ENCODE measurements at regions not wholly inside any gene's neighbourhood (a gene's known extent, or its start where the extent isn't known, plus 50 kb on each side); places are given as distances from the start of the nearest gene placed in this dataset.
"Not testable (repeated sequence)": the region's sequence is repeated elsewhere in the genome, so short reads cannot be mapped to it uniquely, and the experiment has no call there.

- DNase-seq, result no peak
Observed at GRCh38 chr13:58949646-58950045, 1214.1 kb downstream of the DIAPH3 start.

DNA sequence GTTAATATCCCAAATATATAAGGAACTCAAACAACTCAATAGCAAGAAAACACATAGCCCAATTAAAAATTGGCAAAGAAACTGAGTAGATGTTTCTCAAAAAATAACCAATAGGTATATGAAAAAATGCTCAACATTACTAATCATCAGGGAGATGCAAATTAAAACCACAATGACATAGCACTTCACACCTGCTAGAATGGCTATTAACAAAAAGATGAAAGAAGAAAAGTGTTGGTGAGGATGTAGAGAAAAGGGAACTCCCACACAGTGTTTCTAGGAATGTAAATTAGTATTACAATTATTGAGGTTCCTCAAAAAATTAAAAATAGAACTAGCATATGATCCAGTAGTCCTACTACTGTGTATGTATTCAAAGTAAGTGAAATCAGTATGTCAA is 1212.8 kb downstream of the DIAPH3 start:
- no peak for DNase-seq

GRCh38 chr13:58953638-58954037 is 1210.1 kb downstream of the DIAPH3 start:
- DNase-seq, result no peak

- no peak for DNase-seq
Observed at GRCh38 chr13:58955546-58956385, 1208.0 kb downstream of the DIAPH3 start.

DNA sequence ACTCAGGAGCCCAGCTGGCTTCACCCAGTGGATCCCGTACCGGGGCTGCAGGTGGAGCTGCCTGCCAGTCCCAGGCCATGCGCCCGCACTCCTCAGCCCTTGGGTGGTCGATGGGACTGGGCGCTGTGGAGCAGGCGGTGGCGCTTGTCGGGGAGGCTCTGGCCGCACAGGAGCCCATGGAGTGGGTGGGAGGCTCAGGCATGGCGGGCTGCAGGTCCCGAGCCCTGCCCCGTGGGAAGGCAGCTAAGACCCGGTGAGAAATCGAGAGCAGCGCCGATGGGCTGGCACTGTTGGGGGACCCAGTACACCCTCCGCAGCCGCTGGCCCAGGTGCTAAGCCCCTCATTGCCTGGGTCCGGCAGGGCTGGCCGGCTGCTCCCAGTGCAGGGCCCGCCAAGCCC is 1205.6 kb downstream of the DIAPH3 start:
- DNase-seq, result not testable (repeated sequence)

- DNase-seq, result peak; percentile 18
Observed at GRCh38 chr13:58960888-58961287, 1202.8 kb downstream of the DIAPH3 start.

- no peak for DNase-seq
Observed at GRCh38 chr13:58963321-58963720, 1200.4 kb downstream of the DIAPH3 start.

DNA sequence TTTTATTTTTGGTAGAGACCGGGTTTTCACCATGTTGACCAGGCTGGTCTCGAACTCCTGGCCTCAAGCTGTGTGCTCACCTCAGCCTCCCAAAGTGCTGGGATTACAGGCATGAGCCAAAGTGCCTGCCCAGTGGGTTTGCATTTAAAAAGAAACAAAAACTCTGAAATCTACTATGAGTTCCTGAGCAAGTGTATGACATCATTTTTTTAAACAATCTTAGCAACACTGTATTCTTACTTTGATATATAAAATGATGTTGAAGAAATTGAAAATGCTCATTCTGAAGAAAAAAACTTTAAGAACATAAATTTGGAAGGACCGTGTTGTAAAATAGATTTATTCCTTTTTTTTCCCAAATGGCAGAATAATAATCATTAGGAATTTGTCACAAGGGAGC is 1199.7 kb downstream of the DIAPH3 start:
- DNase-seq, result no peak

DNA sequence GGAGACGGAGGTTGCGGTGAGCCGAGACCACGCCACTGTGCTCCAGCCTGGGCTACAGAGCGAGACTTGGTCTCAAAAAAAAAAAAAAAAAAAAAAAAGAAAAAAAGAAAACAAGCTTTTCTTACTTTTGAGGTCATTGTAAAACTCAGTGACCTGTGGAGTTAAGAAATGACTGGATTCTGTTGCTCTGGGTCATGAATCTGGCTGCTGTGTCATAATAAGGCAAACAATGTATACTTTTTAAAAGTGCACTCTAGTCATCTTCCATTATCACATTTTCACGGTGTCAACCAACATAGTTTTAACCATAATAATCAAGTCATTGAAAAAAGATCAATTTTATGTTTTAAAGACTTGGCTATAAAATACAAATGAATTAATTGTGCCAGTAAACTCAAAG is 1186.6 kb downstream of the DIAPH3 start:
- DNase-seq, result no peak

GRCh38 chr13:58978331-58978730 is 1185.4 kb downstream of the DIAPH3 start:
- DNase-seq, result no peak

DNA sequence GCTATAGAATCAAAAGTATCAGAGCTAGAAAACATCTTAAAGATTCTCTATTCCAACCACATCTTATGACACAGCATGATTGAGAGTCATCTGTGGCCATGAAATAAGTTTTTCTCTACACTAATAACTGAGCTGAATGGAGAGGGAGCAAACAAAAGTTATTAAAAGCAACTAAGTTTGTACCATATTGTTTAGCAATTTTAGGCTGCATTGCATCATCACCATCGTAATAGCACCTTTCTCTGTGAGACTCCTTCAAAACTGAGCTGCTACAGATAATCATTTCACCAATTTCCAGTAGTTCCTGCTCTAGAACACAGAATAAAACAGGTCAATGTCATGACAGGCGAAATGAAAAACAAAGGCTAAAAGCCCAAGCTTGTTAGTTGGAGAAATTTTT is 1183.9 kb downstream of the DIAPH3 start:
- no peak for DNase-seq

GRCh38 chr13:58985845-58986244 is 1177.9 kb downstream of the DIAPH3 start:
- no peak for DNase-seq

GRCh38 chr13:58989556-58989955 is 1174.2 kb downstream of the DIAPH3 start:
- DNase-seq, result no peak

DNA sequence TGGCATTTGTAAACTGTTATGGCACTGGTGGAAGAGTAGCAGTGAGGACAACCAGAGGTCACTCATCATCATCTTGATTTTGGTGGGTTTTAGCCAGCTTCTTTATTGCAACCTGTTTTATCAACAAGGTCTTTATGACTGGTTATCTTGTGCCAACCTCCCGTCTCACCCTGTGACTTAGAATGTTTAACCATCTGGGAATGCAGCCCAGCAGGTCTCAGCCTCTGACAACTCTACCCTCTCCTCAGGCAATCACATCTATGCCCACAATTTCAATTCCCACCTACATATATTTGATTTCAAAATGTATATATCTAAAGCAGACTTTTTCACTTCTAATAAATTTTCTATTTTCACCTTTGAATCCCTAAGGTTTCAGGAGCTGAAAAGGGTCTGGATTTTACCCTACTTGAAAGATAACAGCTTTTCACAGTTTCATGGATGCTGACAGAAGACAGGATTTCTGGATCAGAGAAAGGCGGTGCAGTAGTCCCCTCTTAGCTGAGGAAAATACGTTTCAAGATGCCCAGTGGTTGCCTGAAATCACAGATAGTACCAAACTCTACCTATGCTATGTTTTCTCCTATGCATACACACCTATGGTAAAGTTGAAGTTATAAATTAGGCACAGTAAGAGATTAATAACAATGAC is 1171.8 kb downstream of the DIAPH3 start:
- DNase-seq, result no peak

- DNase-seq, result no peak
Observed at GRCh38 chr13:58992478-58993042, 1171.2 kb downstream of the DIAPH3 start.

DNA sequence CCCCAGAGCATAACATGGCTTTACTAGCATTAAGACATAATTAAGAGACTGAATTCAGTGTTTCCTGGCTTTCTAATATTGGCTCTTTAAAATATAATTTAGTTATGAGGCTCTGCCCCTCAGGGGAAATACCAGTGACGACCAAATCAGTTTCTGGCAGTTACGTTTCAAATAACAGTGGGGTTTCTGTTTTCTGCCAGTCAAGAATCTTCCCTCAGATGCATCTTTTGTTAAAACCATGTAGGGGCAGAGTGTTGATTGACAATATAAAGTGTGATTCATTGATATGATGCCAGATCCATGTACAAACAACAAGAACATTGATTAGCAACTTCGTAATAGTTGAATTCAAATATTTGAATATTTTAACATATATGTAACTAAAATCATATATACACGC is 1169.7 kb downstream of the DIAPH3 start:
- no peak for DNase-seq

DNA sequence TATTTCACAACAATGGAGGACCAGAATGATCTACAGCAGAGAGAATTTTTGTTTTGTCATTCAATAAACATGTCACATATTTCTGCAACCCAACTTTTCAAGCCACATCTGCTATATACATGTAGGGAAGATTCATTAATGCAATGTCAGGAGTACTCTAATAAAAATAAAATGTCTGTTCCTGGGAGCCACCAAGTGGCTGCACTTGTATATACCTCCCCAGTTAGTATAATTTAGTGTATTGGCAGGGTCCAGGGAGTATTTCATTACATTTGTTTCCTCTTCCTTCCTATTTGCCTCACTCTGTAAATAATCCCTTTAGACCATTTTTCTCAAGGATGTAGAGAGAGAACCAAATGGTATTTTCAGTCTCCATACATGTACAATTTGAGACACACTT is 1169.0 kb downstream of the DIAPH3 start:
- peak; percentile 16 for DNase-seq

GRCh38 chr13:58998716-58999115 is 1165.0 kb downstream of the DIAPH3 start:
- DNase-seq, result no peak

- no peak for DNase-seq
Observed at GRCh38 chr13:58999851-59000250, 1163.9 kb downstream of the DIAPH3 start.

DNA sequence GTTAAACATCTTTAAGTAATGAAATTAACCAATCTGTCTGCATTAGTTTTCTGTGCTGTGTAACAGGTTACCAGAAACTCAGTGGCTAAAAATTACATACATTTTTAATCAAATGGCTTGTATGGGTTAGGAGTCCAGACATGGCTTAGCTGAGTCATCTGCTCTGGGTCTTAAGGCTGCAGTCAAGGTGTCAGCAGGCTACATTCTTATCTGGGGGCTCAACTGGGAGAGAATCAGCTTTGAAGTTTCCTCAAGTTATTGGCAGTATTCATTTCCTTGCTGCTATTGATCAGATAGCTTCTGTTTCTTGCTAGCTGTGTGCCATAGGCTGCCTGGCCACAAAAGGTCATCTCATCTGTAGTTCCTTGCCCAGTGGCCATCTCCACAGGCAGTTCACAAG is 1163.0 kb downstream of the DIAPH3 start:
- no peak for DNase-seq

GRCh38 chr13:59012731-59013130 is 1151.0 kb downstream of the DIAPH3 start:
- DNase-seq, result no peak

DNA sequence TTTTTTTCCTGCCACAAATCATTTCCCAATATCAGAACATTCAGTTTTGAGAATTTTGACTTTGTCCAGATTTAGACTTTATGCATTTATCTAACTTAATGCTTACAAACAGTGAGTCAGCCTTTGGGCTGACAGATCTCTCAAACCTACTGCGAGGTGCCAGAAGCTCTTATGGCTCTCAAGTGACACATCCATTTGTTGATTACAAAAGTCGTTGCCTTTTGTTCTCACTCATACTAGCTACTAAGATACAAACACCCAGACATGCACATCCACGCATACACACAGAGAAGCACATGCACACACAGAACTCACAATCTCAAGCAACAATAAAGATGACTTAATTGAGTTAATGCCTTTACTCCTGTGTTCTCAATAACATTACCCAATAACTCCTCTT is 1147.5 kb downstream of the DIAPH3 start:
- no peak for DNase-seq

GRCh38 chr13:59024434-59024833 is 1139.3 kb downstream of the DIAPH3 start:
- DNase-seq, result no peak

- no peak for DNase-seq
Observed at GRCh38 chr13:59034198-59034597, 1129.5 kb downstream of the DIAPH3 start.
